ENCODE measurements at regions not wholly inside any gene's neighbourhood (a gene's known extent, or its start where the extent isn't known, plus 50 kb on each side); places are given as distances from the start of the nearest gene placed in this dataset.

DNA sequence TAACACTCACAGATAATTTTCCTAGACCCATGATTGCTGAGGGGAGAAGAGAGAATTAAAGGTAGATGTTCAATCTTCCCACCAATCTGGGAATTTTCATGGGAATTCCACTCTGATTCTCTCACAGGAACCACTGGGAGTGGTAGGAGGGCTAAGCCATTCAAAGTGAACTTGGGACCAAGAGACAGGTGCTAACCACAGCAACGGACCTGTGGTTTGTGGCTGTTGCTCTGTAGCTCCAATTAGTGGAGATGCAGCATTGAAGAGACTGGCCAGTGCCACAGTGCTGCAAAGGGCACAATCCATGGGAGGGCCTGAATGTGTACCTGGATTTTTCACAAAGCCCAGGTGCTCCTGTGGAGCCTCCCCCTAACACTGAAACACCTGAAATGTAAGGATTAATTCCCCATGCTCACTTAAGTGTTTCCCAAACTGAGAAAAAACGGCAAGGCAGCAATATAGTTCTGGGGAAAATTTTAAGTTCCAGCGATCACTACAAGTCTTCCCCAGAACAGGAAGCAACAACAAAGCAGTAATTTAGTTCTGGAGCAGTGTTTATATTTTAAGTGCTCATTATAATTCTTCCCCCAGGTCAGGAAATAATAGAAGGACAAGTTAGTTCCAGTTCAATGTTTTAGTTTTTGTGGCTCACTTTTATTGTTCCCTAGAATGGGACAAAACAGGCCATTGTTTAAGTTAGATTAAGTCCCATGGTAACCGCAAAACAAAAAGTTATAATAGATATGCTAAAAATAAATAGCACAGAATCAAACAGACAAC is 1045.8 kb downstream of the CNTNAP5 start:
- H3K27me3 ChIP-seq, result no peaks in the 10 kb centered on the region
- DNase-seq, result no peak
- no peaks in the 10 kb centered on the region for H3K36me3 ChIP-seq
- H3K4me1 ChIP-seq, result no peaks in the 10 kb centered on the region
- H3K27ac ChIP-seq, result no peak overlapping the region
- H3K9me3 ChIP-seq, result no peaks in the 10 kb centered on the region
- H3K4me3 ChIP-seq, result no peak overlapping the region
- TF ChIP-seq, protein P1, sequence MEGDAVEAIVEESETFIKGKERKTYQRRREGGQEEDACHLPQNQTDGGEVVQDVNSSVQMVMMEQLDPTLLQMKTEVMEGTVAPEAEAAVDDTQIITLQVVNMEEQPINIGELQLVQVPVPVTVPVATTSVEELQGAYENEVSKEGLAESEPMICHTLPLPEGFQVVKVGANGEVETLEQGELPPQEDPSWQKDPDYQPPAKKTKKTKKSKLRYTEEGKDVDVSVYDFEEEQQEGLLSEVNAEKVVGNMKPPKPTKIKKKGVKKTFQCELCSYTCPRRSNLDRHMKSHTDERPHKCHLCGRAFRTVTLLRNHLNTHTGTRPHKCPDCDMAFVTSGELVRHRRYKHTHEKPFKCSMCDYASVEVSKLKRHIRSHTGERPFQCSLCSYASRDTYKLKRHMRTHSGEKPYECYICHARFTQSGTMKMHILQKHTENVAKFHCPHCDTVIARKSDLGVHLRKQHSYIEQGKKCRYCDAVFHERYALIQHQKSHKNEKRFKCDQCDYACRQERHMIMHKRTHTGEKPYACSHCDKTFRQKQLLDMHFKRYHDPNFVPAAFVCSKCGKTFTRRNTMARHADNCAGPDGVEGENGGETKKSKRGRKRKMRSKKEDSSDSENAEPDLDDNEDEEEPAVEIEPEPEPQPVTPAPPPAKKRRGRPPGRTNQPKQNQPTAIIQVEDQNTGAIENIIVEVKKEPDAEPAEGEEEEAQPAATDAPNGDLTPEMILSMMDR (IDR thresholded peaks at IDR 0.05), result no peak
- no peak for TF ChIP-seq POLR2A (IDR thresholded peaks at IDR 0.05)

DNA sequence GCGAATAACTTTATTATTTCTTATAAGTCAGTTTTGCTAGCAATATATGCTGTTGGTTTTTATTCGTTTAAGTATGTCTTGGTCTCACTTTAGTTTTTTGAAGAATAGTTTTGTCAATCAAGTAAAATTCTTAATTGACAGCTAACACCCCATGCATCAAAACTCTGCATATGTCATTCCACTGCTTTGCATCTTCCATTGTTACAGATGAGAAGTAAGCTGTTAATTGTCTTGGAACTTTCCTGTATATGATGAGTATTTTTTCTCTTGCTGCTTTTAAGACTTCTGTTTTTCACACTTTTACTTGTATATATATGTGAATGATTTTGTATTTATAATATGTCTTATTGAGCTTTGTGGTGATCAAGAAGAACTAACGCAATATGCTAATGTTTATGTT is 1048.4 kb downstream of the CNTNAP5 start:
- Histone ChIP-seq H3K27me3 (no peaks in the 10 kb centered on the region), H3K4me1 (no peaks in the 10 kb centered on the region), H3K36me3 (no peaks in the 10 kb centered on the region), H3K27ac (no peak overlapping the region), H3K9me3 (no peaks in the 10 kb centered on the region), H3K4me3 (no peak overlapping the region)
- TF ChIP-seq POLR2A (IDR thresholded peaks at IDR 0.05), result no peak
- TF ChIP-seq, protein P1 (IDR thresholded peaks at IDR 0.05), result no peak
- no peak for DNase-seq

DNA sequence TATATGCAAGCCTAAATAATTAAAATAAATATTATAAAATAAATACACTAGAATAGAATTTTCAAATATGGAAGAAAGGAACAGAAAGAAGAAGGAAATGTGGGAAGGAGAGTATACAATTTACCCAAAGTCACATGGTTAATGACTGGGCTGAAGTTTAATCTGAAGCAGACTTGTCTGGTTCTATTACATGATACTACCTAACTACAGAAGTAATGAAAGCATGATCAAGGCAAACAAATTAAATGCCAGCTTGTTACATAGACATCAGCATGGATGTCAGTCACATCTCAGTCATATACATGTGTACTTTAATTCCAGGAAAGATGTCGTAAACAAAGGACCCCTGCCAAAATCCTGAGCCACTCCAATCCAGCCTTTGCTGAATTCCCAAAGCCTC is 1060.8 kb downstream of the CNTNAP5 start:
- no peak for DNase-seq
- TF ChIP-seq, protein P1 (IDR thresholded peaks at IDR 0.05), result no peak
- TF ChIP-seq POLR2A (IDR thresholded peaks at IDR 0.05), result no peak
- no peaks in the 10 kb centered on the region for H3K4me1 ChIP-seq
- no peaks in the 10 kb centered on the region for H3K27me3 ChIP-seq
- no peaks in the 10 kb centered on the region for H3K9me3 ChIP-seq
- H3K27ac ChIP-seq, result no peak overlapping the region
- no peak overlapping the region for H3K4me3 ChIP-seq
- H3K36me3 ChIP-seq, result no peaks in the 10 kb centered on the region

DNA sequence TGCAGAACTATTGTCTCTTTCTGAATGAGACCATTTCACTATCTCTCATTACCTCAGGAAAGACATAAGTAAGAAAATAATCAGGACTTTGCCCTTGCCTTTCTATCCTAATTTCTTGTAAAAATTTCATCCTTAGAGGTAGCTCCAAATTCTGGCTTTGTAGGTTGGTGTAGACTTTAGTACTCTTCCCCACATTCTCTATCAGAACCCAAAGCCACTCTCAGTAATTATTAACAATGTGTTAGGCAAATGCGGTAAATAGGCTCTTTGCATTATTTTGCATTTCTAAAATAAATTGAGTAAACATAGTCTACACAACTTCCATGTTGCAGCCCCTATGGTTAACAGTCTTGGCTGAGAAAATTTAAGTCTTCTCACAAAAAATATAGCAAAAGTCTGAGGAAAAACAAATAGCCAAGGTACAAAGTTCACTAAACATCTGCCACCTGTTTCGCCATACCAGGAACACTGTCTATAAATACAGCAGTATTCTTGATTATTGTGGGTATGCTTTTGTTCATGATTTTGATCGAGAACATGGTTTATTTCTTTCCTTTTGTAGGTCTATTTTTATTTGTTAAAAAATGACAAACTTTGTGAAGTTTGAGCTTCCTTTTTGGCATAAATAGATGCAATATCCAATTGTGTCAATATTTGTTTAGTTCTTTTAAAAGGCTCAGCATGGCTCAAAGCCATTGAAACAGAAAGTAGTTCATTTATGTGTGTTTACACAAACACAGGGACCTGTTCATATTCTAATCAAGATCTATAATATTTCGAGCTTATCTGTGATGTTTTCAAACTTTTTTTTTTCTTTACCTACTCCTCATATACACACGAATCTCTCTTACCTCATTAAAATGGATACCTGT is 1061.5 kb downstream of the CNTNAP5 start:
- DNase-seq, result no peak
- H3K9me3 ChIP-seq, result no peaks in the 10 kb centered on the region
- H3K27me3 ChIP-seq, result no peaks in the 10 kb centered on the region
- no peak overlapping the region for H3K4me3 ChIP-seq
- H3K36me3 ChIP-seq, result no peaks in the 10 kb centered on the region
- H3K4me1 ChIP-seq, result no peaks in the 10 kb centered on the region
- TF ChIP-seq, protein P1 (IDR thresholded peaks at IDR 0.05), result no peak
- no peak for TF ChIP-seq POLR2A (IDR thresholded peaks at IDR 0.05)
- no peak overlapping the region for H3K27ac ChIP-seq

DNA sequence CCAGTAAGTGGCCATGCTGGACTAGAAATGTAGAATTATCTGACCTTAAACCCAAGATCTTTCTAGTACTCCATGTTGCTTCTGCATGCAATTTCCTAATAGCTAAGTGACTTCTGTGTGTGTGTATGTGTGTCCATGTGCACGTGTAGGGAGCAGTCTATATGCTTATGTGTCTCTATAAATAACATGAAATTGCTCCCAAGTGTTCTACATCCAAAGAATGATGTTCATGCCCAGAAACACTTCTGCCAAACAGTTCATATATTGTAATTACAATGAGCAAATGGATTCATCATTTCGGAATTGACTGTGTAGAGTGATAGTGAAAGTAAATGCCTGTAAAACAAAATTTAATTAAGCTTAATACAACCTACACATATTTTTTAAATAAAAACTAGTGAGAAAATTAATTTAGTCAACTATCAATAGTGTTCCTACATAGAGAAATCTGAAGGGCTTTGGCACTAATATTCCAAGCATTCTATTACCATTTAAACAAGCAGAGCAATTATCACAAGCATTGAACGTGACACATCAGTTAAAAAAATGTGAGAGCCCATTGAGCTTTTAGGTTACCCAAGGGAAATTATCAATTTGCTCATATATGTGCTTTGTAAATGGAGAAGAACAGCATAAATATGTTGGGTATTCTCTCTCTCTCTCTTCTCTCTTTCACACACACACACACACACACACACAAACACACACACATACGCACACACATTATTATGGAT is 1067.4 kb downstream of the CNTNAP5 start:
- Histone ChIP-seq H3K27ac (no peak overlapping the region), H3K4me1 (no peaks in the 10 kb centered on the region), H3K9me3 (no peaks in the 10 kb centered on the region), H3K36me3 (no peaks in the 10 kb centered on the region), H3K27me3 (no peaks in the 10 kb centered on the region), H3K4me3 (no peak overlapping the region)
- no peak for TF ChIP-seq POLR2A (IDR thresholded peaks at IDR 0.05)
- TF ChIP-seq, protein P1 (IDR thresholded peaks at IDR 0.05), result no peak
- DNase-seq, result no peak
